Activated naive CD4-positive, alpha-beta T cell treated with Interleukin-2 at 50 U/mL for 16 hours (primary cell): ENCODE measurements at regions not wholly inside any gene's neighbourhood (a gene's known extent, or its start where the extent isn't known, plus 50 kb on each side); places are given as distances from the start of the nearest gene placed in this dataset.

Experiments used
- DNase-seq: peaks from one replicate; pipeline ENCODE4 v3.0.0-alpha.2; 2020

GRCh38 chrY:19354061-19354856 lies 390.3 kb downstream of the KDM5D start:
- DNase-seq: no peak

GRCh38 chrY:19351616-19352015 lies 392.9 kb downstream of the KDM5D start:
- no peak for DNase-seq

GRCh38 chrY:19321701-19322100 lies 422.8 kb downstream of the KDM5D start:
- DNase-seq: no peak

GRCh38 chrY:19319135-19319534 lies 425.4 kb downstream of the KDM5D start:
- DNase-seq: no peak

- no peak for DNase-seq
These were observed 427.1 kb downstream of the KDM5D start for GRCh38 chrY:19317271-19317987.

- no peak for DNase-seq
These were observed 436.9 kb downstream of the KDM5D start for GRCh38 chrY:19307627-19308026.

- no peak for DNase-seq
These were observed 441.4 kb downstream of the KDM5D start for GRCh38 chrY:19303136-19303535.

- DNase-seq: no peak
These were observed 453.6 kb downstream of the KDM5D start for GRCh38 chrY:19290925-19291324.

- DNase-seq: no peak
These were observed 470.4 kb downstream of the KDM5D start for GRCh38 chrY:19274076-19274475.

GRCh38 chrY:19268331-19268730 lies 476.2 kb downstream of the KDM5D start:
- no peak for DNase-seq

GRCh38 chrY:19265404-19265803 lies 479.1 kb downstream of the KDM5D start:
- no peak for DNase-seq

GRCh38 chrY:19262310-19262709 lies 482.2 kb downstream of the KDM5D start:
- DNase-seq: no peak

- peak; percentile 5 for DNase-seq
These were observed 458.9 kb upstream of the HSFY2 start for GRCh38 chrY:19232276-19232994.

GRCh38 chrY:19220784-19221183 lies 447.2 kb upstream of the HSFY2 start:
- no peak for DNase-seq

GRCh38 chrY:19208915-19209314 lies 435.4 kb upstream of the HSFY2 start:
- no peak for DNase-seq

GRCh38 chrY:19207048-19207447 lies 433.5 kb upstream of the HSFY2 start:
- no peak for DNase-seq

- no peak for DNase-seq
These were observed 407.3 kb upstream of the HSFY2 start for GRCh38 chrY:19180824-19181223.

- no peak for DNase-seq
These were observed 394.6 kb upstream of the HSFY2 start for GRCh38 chrY:19168202-19168565.

- no peak for DNase-seq
These were observed 394.0 kb upstream of the HSFY2 start for GRCh38 chrY:19167319-19168201.

- no peak for DNase-seq
These were observed 375.2 kb upstream of the HSFY2 start for GRCh38 chrY:19148783-19149182.

GRCh38 chrY:19146296-19146695 lies 372.8 kb upstream of the HSFY2 start:
- DNase-seq: no peak

- DNase-seq: no peak
These were observed 368.6 kb upstream of the HSFY2 start for GRCh38 chrY:19142093-19142492.
